Neuronal stem cell (in vitro differentiated cells): ENCODE measurements at regions not wholly inside any gene's neighbourhood (a gene's known extent, or its start where the extent isn't known, plus 50 kb on each side); places are given as distances from the start of the nearest gene placed in this dataset.

ENCODE experiments used
- DNase-seq: peaks from one replicate; pipeline ENCODE4 v3.0.0-alpha.2; 2013; ENCODE audit warnings: low spot score
- H2AFZ ChIP-seq: one replicate; pipeline ENCODE4 v1.6.1; 2013; ENCODE audit warnings: mild to moderate bottlenecking, low read length, inconsistent platforms
- H2AK5ac ChIP-seq: 2 replicates; pipeline ENCODE4 v1.6.1; 2013; ENCODE audit warnings: low read depth, mild to moderate bottlenecking, inconsistent platforms, low read length, moderate library complexity, mixed read lengths
- H2BK120ac ChIP-seq: 2 replicates; pipeline ENCODE4 v1.6.1; 2013; ENCODE audit warnings: low read depth, mild to moderate bottlenecking, inconsistent platforms, low read length, moderate library complexity, mixed read lengths
- H2BK12ac ChIP-seq: one replicate; pipeline ENCODE4 v1.6.1; 2013; ENCODE audit warnings: low read length, inconsistent platforms
- H2BK15ac ChIP-seq: 2 replicates; pipeline ENCODE4 v1.6.1; 2013; ENCODE audit warnings: mild to moderate bottlenecking, low read length, inconsistent platforms, mixed read lengths
- H2BK5ac ChIP-seq: one replicate; pipeline ENCODE4 v1.6.1; 2013; ENCODE audit warnings: inconsistent platforms, mild to moderate bottlenecking, low read length, moderate library complexity
- H3K14ac ChIP-seq: one replicate; pipeline ENCODE4 v1.6.1; 2013; ENCODE audit warnings: low read length, inconsistent platforms
- H3K18ac ChIP-seq: 2 replicates; pipeline ENCODE4 v1.6.1; 2013; ENCODE audit warnings: low read length, inconsistent platforms
- H3K23ac ChIP-seq: 2 replicates; pipeline ENCODE4 v1.6.1; 2013; ENCODE audit warnings: low read depth, mild to moderate bottlenecking, mixed read lengths, low read length, inconsistent platforms; ENCODE audit not compliant: poor library complexity
- H3K27ac ChIP-seq: replicated peaks from 3 replicates; pipeline ENCODE4 v1.5.1; 2013; ENCODE audit warnings: low read length, inconsistent platforms
- H3K27me3 ChIP-seq, 3 experiments: 2 replicates each; pipeline ENCODE4 v1.6.1; 2013; ENCODE audit warnings: low read length in 3 of 3, mild to moderate bottlenecking in 2 of 3, inconsistent platforms in 1 of 3, low read depth in 1 of 3, mixed read lengths in 1 of 3, moderate library complexity in 1 of 3; ENCODE audit not compliant: control insufficient read depth in 3 of 3, insufficient read depth in 3 of 3
- H3K36me3 ChIP-seq, 2 donors: replicated peaks in 1 of 2; 2 replicates each; pipeline ENCODE4 v1.6.1; 2013; ENCODE audit warnings: low read length in 2 of 2; ENCODE audit not compliant: control insufficient read depth in 2 of 2, insufficient read depth in 2 of 2
- H3K4ac ChIP-seq: 2 replicates; pipeline ENCODE4 v1.6.1; 2013; ENCODE audit warnings: inconsistent platforms, mild to moderate bottlenecking, low read length, moderate library complexity
- H3K4me1 ChIP-seq, 2 donors: 1 replicate in 1 of 2; 2 replicates in 1 of 2; pipeline ENCODE4 v1.6.1; 2013; ENCODE audit warnings: low read length in 2 of 2, low read depth in 1 of 2; ENCODE audit not compliant: control insufficient read depth in 2 of 2, insufficient read depth in 1 of 2
- H3K4me2 ChIP-seq: one replicate; pipeline ENCODE4 v1.6.1; 2013; ENCODE audit warnings: mild to moderate bottlenecking, low read length, inconsistent platforms; ENCODE audit not compliant: insufficient read depth, poor library complexity, severe bottlenecking
- H3K4me3 ChIP-seq, 2 donors: 2 replicates each; pipeline ENCODE4 v1.5.1; 2013; ENCODE audit warnings: low read length in 2 of 2, mild to moderate bottlenecking in 2 of 2, inconsistent platforms in 1 of 2, moderate library complexity in 1 of 2
- H3K79me1 ChIP-seq: one replicate; pipeline ENCODE4 v1.6.1; 2013; ENCODE audit warnings: low read depth, mild to moderate bottlenecking, inconsistent platforms, low read length, moderate library complexity
- H3K9ac ChIP-seq: one replicate; pipeline ENCODE4 v1.6.1; 2013; ENCODE audit warnings: mild to moderate bottlenecking, low read depth, low read length, inconsistent platforms; ENCODE audit not compliant: poor library complexity
- H3K9me3 ChIP-seq, 2 donors: replicated peaks in 1 of 2; 2 replicates each; pipeline versions ENCODE3 to v1.6.1; 2013; ENCODE audit warnings: low read length in 2 of 2, mild to moderate bottlenecking in 2 of 2, inconsistent platforms in 1 of 2, low read depth in 1 of 2, mixed read lengths in 1 of 2, moderate library complexity in 1 of 2; ENCODE audit not compliant: control insufficient read depth in 2 of 2, insufficient read depth in 1 of 2
- H4K8ac ChIP-seq: one replicate; pipeline ENCODE4 v1.6.1; 2013; ENCODE audit warnings: low read depth, mild to moderate bottlenecking, inconsistent platforms, low read length, moderate library complexity
- H4K91ac ChIP-seq: one replicate; pipeline ENCODE4 v1.6.1; 2013; ENCODE audit warnings: low read length, low read depth, mild to moderate bottlenecking, inconsistent platforms; ENCODE audit not compliant: poor library complexity
- WGBS, 2 donors: extraction: QIAGEN DNeasy Blood & Tissue Kit; methylation state at CpG; one replicate each; pipeline ENCODE4 v1.1.7; 2013; ENCODE audit warnings: missing lambda C conversion rate in 2 of 2, mixed read lengths in 1 of 2; ENCODE audit not compliant: insufficient read length in 2 of 2, insufficient replicate concordance in 1 of 2; ENCODE audit errors: extremely low coverage in 2 of 2; 5-methylcytosine and 5-hydroxymethylcytosine counted together

DNA sequence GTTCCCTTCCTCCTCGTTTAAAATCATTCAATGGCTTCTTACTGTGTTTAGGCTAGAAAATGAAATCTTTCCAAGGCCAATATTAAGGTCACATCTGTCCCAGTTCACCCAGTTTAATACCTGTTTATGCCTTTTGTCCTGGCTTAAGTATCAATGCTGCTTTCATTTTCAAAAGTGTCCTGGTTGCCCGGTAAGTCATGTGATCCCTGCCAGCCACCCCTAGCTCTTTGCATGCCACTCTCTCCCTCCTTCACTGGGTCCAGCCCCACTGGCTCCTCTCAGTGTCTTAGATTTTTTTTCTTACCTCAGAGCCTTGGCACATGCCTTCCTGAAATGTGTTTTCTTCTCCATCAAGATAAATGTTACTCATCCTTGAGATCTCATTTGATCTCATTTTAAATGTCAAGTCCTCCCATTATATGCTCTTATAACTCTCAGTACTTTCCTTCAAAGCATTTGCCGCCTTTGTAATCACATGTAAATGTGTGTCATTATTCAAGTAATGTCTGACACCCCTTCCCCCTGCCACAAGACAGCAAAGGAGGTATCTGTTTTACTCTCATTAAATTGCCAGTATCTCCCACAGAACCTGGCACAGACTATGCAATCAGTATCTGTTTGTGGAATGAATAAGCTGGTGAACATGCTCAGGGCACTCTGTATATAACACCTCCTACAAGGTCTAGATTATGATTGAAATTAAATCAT lies 472.5 kb upstream of the RPS6KA3 start:
- no peak for DNase-seq
- no peak overlapping the region for H3K4ac ChIP-seq
- H2BK15ac ChIP-seq = no peak overlapping the region
- H3K9me3 ChIP-seq = no peaks in the 10 kb centered on the region
- no peak overlapping the region for H4K8ac ChIP-seq
- H3K79me1 ChIP-seq = no peaks in the 10 kb centered on the region
- H3K4me2 ChIP-seq = no peak overlapping the region
- no peaks in the 10 kb centered on the region for H3K36me3 ChIP-seq
- no peak overlapping the region for H2AK5ac ChIP-seq
- no peak overlapping the region for H2BK5ac ChIP-seq
- H3K27me3 ChIP-seq = no peaks in the 10 kb centered on the region
- H3K27ac ChIP-seq = no peak overlapping the region
- no peak overlapping the region for H3K23ac ChIP-seq
- 100% methylated on average over 1 of the region's 3 CpGs; no CpG with 5 or more reads in 1 of the 2 donors for WGBS, 2 donors
- H3K14ac ChIP-seq = no peak overlapping the region
- H4K91ac ChIP-seq = no peak overlapping the region
- H3K9ac ChIP-seq = no peak overlapping the region
- no peak overlapping the region for H2AFZ ChIP-seq
- H2BK12ac ChIP-seq = no peak overlapping the region
- no peaks in the 10 kb centered on the region for H3K4me1 ChIP-seq
- H2BK120ac ChIP-seq = no peak overlapping the region
- no peak overlapping the region for H3K18ac ChIP-seq
- H3K4me3 ChIP-seq = no peak overlapping the region

- Histone ChIP-seq H3K9ac (no peak overlapping the region), H4K91ac (no peak overlapping the region), H3K4me1 (no peaks in the 10 kb centered on the region), H3K4me2 (no peak overlapping the region), H4K8ac (no peak overlapping the region), H3K27ac (no peak overlapping the region), H3K4ac (no peak overlapping the region), H3K27me3 (no peaks in the 10 kb centered on the region), H3K23ac (no peak overlapping the region), H2BK120ac (no peak overlapping the region), H2AFZ (no peak overlapping the region), H2BK15ac (no peak overlapping the region), H3K14ac (no peak overlapping the region), H2BK12ac (no peak overlapping the region), H3K79me1 (no peaks in the 10 kb centered on the region), H3K36me3 (no peaks in the 10 kb centered on the region), H2BK5ac (no peak overlapping the region), H2AK5ac (no peak overlapping the region), H3K4me3 (no peak overlapping the region), H3K18ac (no peak overlapping the region), H3K9me3 (no peaks in the 10 kb centered on the region)
- WGBS, 2 donors = no CpG with 5 or more reads among the region's 1 CpG
- no peak for DNase-seq
Observed at GRCh38 chrX:20729416-20729815, 462.7 kb upstream of the RPS6KA3 start.

DNA sequence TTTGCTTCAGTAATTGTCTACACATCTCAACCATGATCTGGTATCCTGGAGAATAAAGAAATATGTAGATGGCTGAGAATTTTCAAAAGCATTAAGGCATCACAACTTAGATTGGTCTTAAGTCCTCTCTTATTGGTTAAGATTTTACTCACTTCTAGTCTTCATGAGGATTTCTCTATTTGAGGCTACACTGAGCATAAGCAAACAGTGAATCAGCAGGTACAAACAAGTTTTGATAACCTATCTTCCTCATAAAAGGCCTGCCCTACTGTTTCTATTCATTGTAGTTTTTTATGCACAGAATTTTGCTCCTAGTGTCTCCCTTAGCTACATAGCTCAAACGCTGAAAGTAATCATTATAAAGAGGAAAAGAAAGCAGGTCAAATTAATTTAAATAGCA lies 460.7 kb upstream of the RPS6KA3 start:
- no CpG with 5 or more reads among the region's 1 CpG for WGBS, 2 donors
- H3K36me3 ChIP-seq = no peaks in the 10 kb centered on the region
- no peak overlapping the region for H3K18ac ChIP-seq
- no peak overlapping the region for H3K4me3 ChIP-seq
- no peak overlapping the region for H2AK5ac ChIP-seq
- no peak overlapping the region for H3K4me2 ChIP-seq
- DNase-seq = no peak
- no peak overlapping the region for H3K23ac ChIP-seq
- H3K14ac ChIP-seq = no peak overlapping the region
- H3K79me1 ChIP-seq = no peaks in the 10 kb centered on the region
- no peak overlapping the region for H2BK15ac ChIP-seq
- no peak overlapping the region for H3K4ac ChIP-seq
- H2AFZ ChIP-seq = no peak overlapping the region
- H4K91ac ChIP-seq = no peak overlapping the region
- H2BK12ac ChIP-seq = no peak overlapping the region
- H3K9me3 ChIP-seq = no peaks in the 10 kb centered on the region
- no peak overlapping the region for H4K8ac ChIP-seq
- no peak overlapping the region for H2BK5ac ChIP-seq
- H3K9ac ChIP-seq = no peak overlapping the region
- no peak overlapping the region for H3K27ac ChIP-seq
- H3K27me3 ChIP-seq = no peaks in the 10 kb centered on the region
- no peak overlapping the region for H2BK120ac ChIP-seq
- no peaks in the 10 kb centered on the region for H3K4me1 ChIP-seq

DNA sequence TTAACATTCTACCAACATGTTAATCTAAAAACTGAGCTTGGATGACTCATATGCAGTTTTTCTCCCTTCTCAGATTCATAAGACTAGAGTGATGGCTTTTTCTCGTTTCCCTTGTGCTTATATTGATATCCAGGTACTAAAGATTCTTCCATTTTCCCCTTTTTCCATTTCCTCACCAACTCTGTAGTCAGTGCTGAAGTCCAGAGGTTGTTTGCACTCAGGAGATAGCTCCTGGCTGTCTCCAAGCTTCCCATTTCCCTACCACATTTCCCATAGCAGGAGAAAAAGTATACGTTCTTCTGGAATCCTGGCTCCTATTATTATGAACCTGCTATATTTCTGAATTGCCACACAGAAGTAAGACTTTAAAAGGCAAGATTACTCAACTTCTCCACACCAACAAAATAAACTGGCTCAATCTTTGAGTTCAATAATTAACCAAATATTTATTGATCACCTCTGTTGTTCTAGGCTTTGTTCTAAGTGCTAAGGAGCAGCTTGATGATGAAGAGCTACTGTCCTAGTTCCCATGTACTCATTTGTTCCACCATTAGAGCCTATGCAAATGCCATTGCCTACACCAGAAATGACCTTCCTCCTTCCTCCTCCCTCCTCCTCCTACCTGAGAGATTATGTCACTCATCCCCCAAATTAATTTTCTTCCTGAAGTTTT lies 454.4 kb upstream of the RPS6KA3 start:
- Histone ChIP-seq H2AFZ (no peak overlapping the region), H3K14ac (no peak overlapping the region), H3K27ac (no peak overlapping the region), H3K9ac (no peak overlapping the region), H3K4ac (no peak overlapping the region), H3K4me1 (no peaks in the 10 kb centered on the region), H3K4me3 (no peak overlapping the region), H3K4me2 (no peak overlapping the region), H2BK120ac (no peak overlapping the region), H3K36me3 (no peaks in the 10 kb centered on the region), H3K79me1 (no peaks in the 10 kb centered on the region), H2BK12ac (no peak overlapping the region), H3K23ac (no peak overlapping the region), H2BK15ac (no peak overlapping the region), H3K18ac (no peak overlapping the region), H4K91ac (no peak overlapping the region), H3K9me3 (no peaks in the 10 kb centered on the region), H2AK5ac (no peak overlapping the region), H4K8ac (no peak overlapping the region), H2BK5ac (no peak overlapping the region), H3K27me3 (no peaks in the 10 kb centered on the region)
- no peak for DNase-seq
- no CpG with 5 or more reads among the region's 2 CpGs for WGBS, 2 donors
